HepG2 (cell line): ENCODE measurements at regions not wholly inside any gene's neighbourhood (a gene's known extent, or its start where the extent isn't known, plus 50 kb on each side); places are given as distances from the start of the nearest gene placed in this dataset.
A peak's percentile ranks its signal among the peaks of the same experiment; 100 is the strongest.

ENCODE experiments used
- ARNTL ChIP-seq: sonication (generic); formaldehyde crosslinking; IDR thresholded peaks from 2 replicates; pipeline ENCODE4 v1.4.0; 2020; ENCODE audit warnings: mild to moderate bottlenecking, missing genetic modification reagents
- ATF1 ChIP-seq: IDR thresholded peaks from 2 replicates; pipeline ENCODE4 v1.6.1; 2016; ENCODE audit warnings: mild to moderate bottlenecking, control low read depth
- ATF7 ChIP-seq, 2 experiments: fragments of 450-650 bp in 1 of 2; sonication (generic) in 1 of 2; formaldehyde crosslinking in 1 of 2; IDR thresholded peaks; 2 replicates each; pipeline versions ENCODE4 v1.4.0 to v1.6.1; 2016 to 2020; ENCODE audit warnings: antibody characterized with exemption in 1 of 2, mild to moderate bottlenecking in 1 of 2, missing genetic modification reagents in 1 of 2
- EHMT2 ChIP-seq: fragments of 200-600 bp; sonication (generic); IDR thresholded peaks from 2 replicates; pipeline ENCODE4 v1.7.0; 2017; ENCODE audit warnings: antibody characterized with exemption, low read depth, low read length, borderline replicate concordance
- FOSL2 ChIP-seq: sonication (generic); formaldehyde crosslinking; IDR thresholded peaks from 2 replicates; pipeline ENCODE4 v1.4.0; 2020; ENCODE audit warnings: missing genetic modification reagents
- GATAD2A ChIP-seq: IDR thresholded peaks from 2 replicates; pipeline ENCODE4 v1.6.1; 2016
- IKZF1 ChIP-seq: fragments of 450-650 bp; IDR thresholded peaks from 2 replicates; pipeline ENCODE4 v1.7.1; 2016
- MBNL3 ChIP-seq: fragments of 250-450 bp; sonication (Bioruptor Pico); conservative IDR thresholded peaks from 2 replicates; pipeline ENCODE4 v1.8.0; 2022; ENCODE audit warnings: mild to moderate bottlenecking, inconsistent platforms
- MEIS1 ChIP-seq: sonication (generic); formaldehyde crosslinking; IDR thresholded peaks from 2 replicates; pipeline ENCODE4 v1.9.0; 2021; ENCODE audit warnings: mild to moderate bottlenecking, missing genetic modification reagents, moderate library complexity, borderline replicate concordance
- NFATC3 ChIP-seq: sonication (generic); formaldehyde crosslinking; IDR thresholded peaks from 2 replicates; pipeline ENCODE4 v1.5.1; 2020; ENCODE audit warnings: mild to moderate bottlenecking, missing genetic modification reagents
- NFKBIZ ChIP-seq: IDR thresholded peaks from 2 replicates; pipeline ENCODE4 v1.6.1; 2018; ENCODE audit warnings: missing genetic modification reagents, missing compliant biosample characterization
- RNF2 ChIP-seq: fragments of 450-650 bp; conservative IDR thresholded peaks from 2 replicates; pipeline ENCODE4 v1.6.1; 2016; ENCODE audit warnings: low read depth
- SMC3 ChIP-seq: IDR thresholded peaks from 2 replicates; pipeline ENCODE4 v1.6.1; 2011; ENCODE audit warnings: low read length, improper control_type of control experiment
- SOX13 ChIP-seq, 3 experiments: fragments of 450-650 bp in 1 of 3; sonication (generic) in 1 of 3; formaldehyde crosslinking in 1 of 3; IDR thresholded peaks in 2 of 3; conservative IDR thresholded peaks in 1 of 3; 2 replicates each; pipeline versions ENCODE4 v1.5.0 to v1.6.1; 2016 to 2020; ENCODE audit warnings: antibody characterized with exemption in 1 of 3, mild to moderate bottlenecking in 1 of 3, missing compliant biosample characterization in 1 of 3, missing genetic modification reagents in 1 of 3, moderate library complexity in 1 of 3
- SUZ12 ChIP-seq: fragments of 150-350 bp; IDR thresholded peaks from 2 replicates; pipeline ENCODE4 v1.6.1; 2014; ENCODE audit warnings: low read depth, low read length
- TEAD2 ChIP-seq: sonication (generic); formaldehyde crosslinking; IDR thresholded peaks from 2 replicates; pipeline ENCODE4 v1.9.0; 2021; ENCODE audit warnings: missing genetic modification reagents
- TOPORS ChIP-seq: sonication (generic); formaldehyde crosslinking; IDR thresholded peaks from 2 replicates; pipeline ENCODE4 v1.8.0; 2023; ENCODE audit warnings: mild to moderate bottlenecking, missing genetic modification reagents
- ZNF12 ChIP-seq: sonication (generic); formaldehyde crosslinking; IDR thresholded peaks from 2 replicates; pipeline ENCODE4 v1.5.0; 2020; ENCODE audit warnings: missing genetic modification reagents
- ZNF124 ChIP-seq: sonication (generic); formaldehyde crosslinking; IDR thresholded peaks from 2 replicates; pipeline ENCODE4 v1.4.0; 2020; ENCODE audit warnings: missing genetic modification reagents
- ZNF331 ChIP-seq: sonication (generic); formaldehyde crosslinking; IDR thresholded peaks from 2 replicates; pipeline ENCODE4 v1.4.0; 2020; ENCODE audit warnings: missing genetic modification reagents
- ZNF530 ChIP-seq: sonication (generic); formaldehyde crosslinking; IDR thresholded peaks from 2 replicates; pipeline ENCODE4 v1.5.0; 2020; ENCODE audit warnings: low read depth, mild to moderate bottlenecking, missing genetic modification reagents
- ZNF737 ChIP-seq: sonication (generic); formaldehyde crosslinking; IDR thresholded peaks from 2 replicates; pipeline ENCODE4 v1.5.0; 2020; ENCODE audit warnings: missing genetic modification reagents, mild to moderate bottlenecking, borderline replicate concordance
- ZNF768 ChIP-seq: sonication (generic); formaldehyde crosslinking; IDR thresholded peaks from 2 replicates; pipeline ENCODE4 v1.4.0; 2020; ENCODE audit warnings: missing genetic modification reagents
- ZNF790 ChIP-seq: sonication (generic); formaldehyde crosslinking; IDR thresholded peaks from 2 replicates; pipeline ENCODE4 v1.8.0; 2022; ENCODE audit warnings: missing genetic modification reagents, mild to moderate bottlenecking, borderline replicate concordance
- ZNF83 ChIP-seq: sonication (generic); formaldehyde crosslinking; IDR thresholded peaks from 2 replicates; pipeline ENCODE4 v1.4.0; 2020; ENCODE audit warnings: missing genetic modification reagents, mild to moderate bottlenecking, borderline replicate concordance
- TF ChIP-seq, protein P1 (sequence below): sonication (generic); formaldehyde crosslinking; conservative IDR thresholded peaks from 2 replicates; pipeline ENCODE4 v1.8.0; 2022; ENCODE audit warnings: mild to moderate bottlenecking, moderate library complexity, missing genetic modification reagents
- TF ChIP-seq, protein P2 (sequence below): sonication (generic); formaldehyde crosslinking; IDR thresholded peaks from 2 replicates; pipeline ENCODE4 v1.5.1; 2020; ENCODE audit warnings: mild to moderate bottlenecking, moderate library complexity, missing genetic modification reagents
- TF ChIP-seq, protein P3 (sequence below): sonication (generic); formaldehyde crosslinking; IDR thresholded peaks from 2 replicates; pipeline ENCODE4 v1.5.1; 2020; ENCODE audit warnings: mild to moderate bottlenecking, missing genetic modification reagents, moderate library complexity

DNA sequence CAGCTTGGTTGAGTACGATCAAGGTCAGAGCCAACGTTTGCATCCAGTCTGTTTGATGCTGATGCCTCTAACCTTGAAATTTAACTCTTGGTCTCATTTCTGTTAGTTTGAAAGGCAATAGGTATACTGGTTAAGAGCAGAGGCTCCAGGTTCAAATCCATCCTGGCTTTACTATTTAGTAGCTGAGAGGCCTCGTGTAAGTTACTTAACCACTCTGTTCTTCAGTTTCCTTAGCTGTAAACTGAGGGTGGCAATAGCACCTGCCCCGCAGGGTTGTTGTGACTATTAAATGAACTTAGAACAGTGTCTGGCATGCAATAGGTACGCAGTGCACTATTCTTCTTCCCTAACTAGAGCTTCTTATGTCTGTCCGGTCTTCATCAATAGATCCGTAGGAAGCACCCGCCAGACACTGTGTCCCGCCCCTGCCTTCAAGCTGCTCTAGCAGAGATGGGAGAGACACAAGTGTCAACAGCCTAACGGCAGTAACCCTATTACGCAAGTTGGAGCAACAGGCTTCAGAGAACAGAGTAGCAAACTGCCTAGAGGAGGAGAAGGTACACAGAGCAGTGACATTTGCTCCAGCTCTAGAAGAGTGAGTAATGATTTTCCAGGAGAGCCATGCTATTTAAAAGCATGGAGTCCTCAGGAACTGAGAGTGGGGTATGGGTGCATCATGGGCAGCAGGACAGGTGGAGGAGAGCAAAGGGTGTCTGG is 62.7 kb upstream of the ST3GAL5 start (continued):
- TF ChIP-seq, protein P1, sequence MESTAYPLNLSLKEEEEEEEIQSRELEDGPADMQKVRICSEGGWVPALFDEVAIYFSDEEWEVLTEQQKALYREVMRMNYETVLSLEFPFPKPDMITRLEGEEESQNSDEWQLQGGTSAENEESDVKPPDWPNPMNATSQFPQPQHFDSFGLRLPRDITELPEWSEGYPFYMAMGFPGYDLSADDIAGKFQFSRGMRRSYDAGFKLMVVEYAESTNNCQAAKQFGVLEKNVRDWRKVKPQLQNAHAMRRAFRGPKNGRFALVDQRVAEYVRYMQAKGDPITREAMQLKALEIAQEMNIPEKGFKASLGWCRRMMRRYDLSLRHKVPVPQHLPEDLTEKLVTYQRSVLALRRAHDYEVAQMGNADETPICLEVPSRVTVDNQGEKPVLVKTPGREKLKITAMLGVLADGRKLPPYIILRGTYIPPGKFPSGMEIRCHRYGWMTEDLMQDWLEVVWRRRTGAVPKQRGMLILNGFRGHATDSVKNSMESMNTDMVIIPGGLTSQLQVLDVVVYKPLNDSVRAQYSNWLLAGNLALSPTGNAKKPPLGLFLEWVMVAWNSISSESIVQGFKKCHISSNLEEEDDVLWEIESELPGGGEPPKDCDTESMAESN (CRISPR knock-in tag), result no peak
- TF ChIP-seq FOSL2, result peak; percentile 27; the same call in 1 of the 2 replicates
- TF ChIP-seq ZNF737 (CRISPR knock-in tag), result no peak
- peak; percentile 40; the same call in 1 of the 2 replicates for TF ChIP-seq MEIS1 (CRISPR knock-in tag)
- no peak for TF ChIP-seq SUZ12
- TF ChIP-seq, protein P2, sequence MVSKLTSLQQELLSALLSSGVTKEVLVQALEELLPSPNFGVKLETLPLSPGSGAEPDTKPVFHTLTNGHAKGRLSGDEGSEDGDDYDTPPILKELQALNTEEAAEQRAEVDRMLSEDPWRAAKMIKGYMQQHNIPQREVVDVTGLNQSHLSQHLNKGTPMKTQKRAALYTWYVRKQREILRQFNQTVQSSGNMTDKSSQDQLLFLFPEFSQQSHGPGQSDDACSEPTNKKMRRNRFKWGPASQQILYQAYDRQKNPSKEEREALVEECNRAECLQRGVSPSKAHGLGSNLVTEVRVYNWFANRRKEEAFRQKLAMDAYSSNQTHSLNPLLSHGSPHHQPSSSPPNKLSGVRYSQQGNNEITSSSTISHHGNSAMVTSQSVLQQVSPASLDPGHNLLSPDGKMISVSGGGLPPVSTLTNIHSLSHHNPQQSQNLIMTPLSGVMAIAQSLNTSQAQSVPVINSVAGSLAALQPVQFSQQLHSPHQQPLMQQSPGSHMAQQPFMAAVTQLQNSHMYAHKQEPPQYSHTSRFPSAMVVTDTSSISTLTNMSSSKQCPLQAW, result 0 out of 2 replicates have a peak, but pooled peaks have one; percentile 39
- 0 out of 2 replicates have a peak, but pooled peaks have one; percentile 39 for TF ChIP-seq ZNF331 (CRISPR knock-in tag)
- no peak for TF ChIP-seq NFATC3
- no peak for TF ChIP-seq ZNF790 (CRISPR knock-in tag)
- TF ChIP-seq ZNF768 (CRISPR knock-in tag), result peak; percentile 51; the same call in 1 of the 2 replicates
- TF ChIP-seq MBNL3 (CRISPR knock-in tag), result no peak
- no peak for TF ChIP-seq ZNF530 (CRISPR knock-in tag)
- no peak for TF ChIP-seq ATF1 (CRISPR knock-in tag)
- TF ChIP-seq SOX13 (IDR thresholded peaks at IDR 0.05), result no peak
- peak in 1 of 2 experiments; percentile 16; a peak in 1 of 4 replicates for TF ChIP-seq SOX13 (CRISPR knock-in tag; conservative IDR thresholded peaks at IDR 0.05 in 1 of 2, IDR thresholded peaks at IDR 0.05 in 1 of 2)
- TF ChIP-seq, protein P3, sequence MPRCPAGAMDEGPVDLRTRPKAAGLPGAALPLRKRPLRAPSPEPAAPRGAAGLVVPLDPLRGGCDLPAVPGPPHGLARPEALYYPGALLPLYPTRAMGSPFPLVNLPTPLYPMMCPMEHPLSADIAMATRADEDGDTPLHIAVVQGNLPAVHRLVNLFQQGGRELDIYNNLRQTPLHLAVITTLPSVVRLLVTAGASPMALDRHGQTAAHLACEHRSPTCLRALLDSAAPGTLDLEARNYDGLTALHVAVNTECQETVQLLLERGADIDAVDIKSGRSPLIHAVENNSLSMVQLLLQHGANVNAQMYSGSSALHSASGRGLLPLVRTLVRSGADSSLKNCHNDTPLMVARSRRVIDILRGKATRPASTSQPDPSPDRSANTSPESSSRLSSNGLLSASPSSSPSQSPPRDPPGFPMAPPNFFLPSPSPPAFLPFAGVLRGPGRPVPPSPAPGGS, result no peak
- TF ChIP-seq TOPORS, result no peak
- TF ChIP-seq RNF2, result no peak
- TF ChIP-seq TEAD2 (CRISPR knock-in tag), result no peak
- TF ChIP-seq IKZF1, result no peak
- no peak for TF ChIP-seq ARNTL
- no peak for TF ChIP-seq NFKBIZ (CRISPR knock-in tag)
- no peak for TF ChIP-seq ZNF12 (CRISPR knock-in tag)
- TF ChIP-seq GATAD2A (CRISPR knock-in tag), result peak; percentile 57
- TF ChIP-seq ATF7 (IDR thresholded peaks at IDR 0.05), result no peak
- no peak for TF ChIP-seq ATF7 (CRISPR knock-in tag; IDR thresholded peaks at IDR 0.05)
- no peak for TF ChIP-seq ZNF124 (CRISPR knock-in tag)
- no peak for TF ChIP-seq ZNF83 (CRISPR knock-in tag)
- no peak for TF ChIP-seq EHMT2
- TF ChIP-seq SMC3, result peak; percentile 10; the same call in 1 of the 2 replicates
